GM21526 (cell line): ENCODE measurements at regions not wholly inside any gene's neighbourhood (a gene's known extent, or its start where the extent isn't known, plus 50 kb on each side); places are given as distances from the start of the nearest gene placed in this dataset.

Source experiments
- ATAC-seq: cut with Tn5 transposase; IDR thresholded peaks from one replicate; pipeline ENCODE4 v1.9.1; 2021; ENCODE audit warnings: moderate library complexity; ENCODE audit not compliant: unreplicated experiment, low FRiP score

DNA sequence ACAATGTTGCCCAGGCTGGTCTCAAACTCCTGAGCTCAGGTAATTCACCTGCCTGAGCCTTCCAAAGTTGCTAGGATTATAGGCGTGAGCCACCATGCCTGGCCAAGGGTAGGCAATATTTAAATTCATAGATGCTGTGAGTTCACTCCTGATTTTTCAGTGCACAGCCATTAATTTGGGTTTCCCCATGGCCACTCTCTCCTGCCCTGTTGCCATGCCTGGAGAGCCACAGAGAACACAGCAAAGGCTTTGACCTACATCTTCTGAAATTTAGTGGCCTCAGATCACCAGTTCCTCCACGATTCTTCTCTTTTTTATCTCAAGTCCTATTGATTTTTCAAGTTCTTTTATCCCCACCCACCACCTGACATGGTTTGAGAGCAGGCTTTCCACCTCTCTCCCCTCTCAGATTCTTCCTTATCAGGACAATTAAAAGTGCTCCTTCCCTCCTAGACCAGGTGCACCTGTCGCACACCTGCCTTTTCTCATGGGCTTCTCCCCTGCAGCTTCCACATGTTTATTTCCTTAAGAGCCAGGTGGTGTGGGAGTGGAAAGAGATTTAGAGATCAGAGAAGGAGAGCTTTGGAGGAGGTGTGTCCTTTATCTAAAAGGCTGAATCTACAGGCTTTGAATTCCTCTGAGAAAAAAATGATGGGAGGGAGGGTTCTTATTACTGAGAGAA, 123.8 kb downstream of the ADRA2A start:
- no peak for ATAC-seq

DNA sequence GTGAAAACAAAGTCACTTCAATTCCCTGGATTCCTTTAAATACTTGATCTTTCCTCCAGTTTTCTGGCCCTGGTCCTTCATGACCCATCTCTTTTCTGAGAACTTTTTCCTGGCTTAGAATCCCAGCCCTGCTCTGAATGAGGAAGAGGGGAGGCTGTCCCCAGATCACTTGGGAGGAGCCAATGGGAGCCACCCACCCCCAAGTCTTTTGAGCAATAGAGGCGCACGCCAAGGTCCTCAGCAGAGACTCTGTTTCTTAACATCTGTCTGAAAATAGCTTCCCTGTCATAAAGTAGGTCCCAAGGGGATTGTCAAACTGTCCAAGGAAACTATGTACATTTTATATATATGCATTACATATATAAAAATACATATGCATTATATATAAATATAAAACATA, 126.8 kb downstream of the ADRA2A start:
- no peak for ATAC-seq

DNA sequence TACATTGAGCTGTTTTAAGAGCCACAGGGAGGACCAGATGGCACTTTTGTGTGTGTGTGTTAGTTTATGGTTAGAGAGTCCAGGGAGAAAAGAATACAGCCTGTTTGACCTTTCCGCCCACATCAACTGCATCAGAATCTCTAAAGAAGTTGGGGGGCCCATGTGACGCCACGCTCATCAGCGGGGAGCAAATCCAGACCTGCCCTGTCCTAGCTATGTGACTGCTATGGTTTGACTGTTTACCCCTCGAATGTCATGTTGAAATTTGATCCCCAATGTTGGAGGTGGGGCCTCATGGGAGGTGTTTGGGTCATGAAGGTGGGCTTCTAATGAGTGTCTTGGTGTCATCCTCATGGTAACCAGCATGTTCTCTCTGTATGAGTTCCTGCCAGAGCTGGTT, 128.0 kb downstream of the ADRA2A start:
- ATAC-seq, result no peak

- no peak for ATAC-seq
Observed at GRCh38 chr10:111206521-111206920, 129.7 kb downstream of the ADRA2A start.

GRCh38 chr10:111207500-111207899, 130.7 kb downstream of the ADRA2A start:
- no peak for ATAC-seq

DNA sequence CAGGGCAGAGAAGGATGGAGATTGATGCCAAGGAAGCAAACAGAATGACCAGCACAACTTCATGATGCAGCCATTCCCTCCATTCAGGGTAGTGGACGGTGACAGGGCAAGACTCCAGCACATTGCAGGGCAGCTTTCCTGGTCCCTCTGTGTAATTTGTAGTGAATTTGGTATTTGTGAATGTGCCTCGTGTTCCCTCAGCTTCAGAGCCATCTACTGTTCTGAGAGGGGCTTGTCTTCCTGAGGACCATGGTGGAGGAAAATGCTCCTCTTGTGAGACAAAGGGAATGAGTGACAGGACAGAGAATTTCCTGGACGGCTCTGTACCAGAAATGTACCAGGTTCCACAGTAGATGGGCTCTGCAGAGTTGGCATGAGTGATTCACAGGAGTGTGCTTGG, 132.1 kb downstream of the ADRA2A start:
- ATAC-seq, result no peak

DNA sequence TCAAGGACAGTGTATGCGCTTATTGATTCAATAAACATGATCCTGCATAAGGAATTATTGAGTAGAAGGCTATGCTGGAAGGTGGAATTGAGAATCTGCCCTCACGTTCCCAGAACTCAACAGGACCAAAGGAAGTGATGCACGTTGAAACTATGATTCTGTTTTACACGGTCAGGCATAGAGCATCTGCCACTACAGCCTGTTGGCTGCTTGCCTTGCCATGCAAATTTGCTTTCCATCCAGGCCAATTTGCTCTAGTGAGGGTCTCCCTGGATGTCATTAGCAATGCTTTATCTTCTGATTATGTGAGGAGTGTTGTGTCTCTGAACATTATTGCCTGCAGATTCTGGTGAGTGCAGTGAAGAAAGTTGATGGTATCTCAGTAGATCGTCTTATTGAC, 132.9 kb downstream of the ADRA2A start:
- ATAC-seq, result no peak

DNA sequence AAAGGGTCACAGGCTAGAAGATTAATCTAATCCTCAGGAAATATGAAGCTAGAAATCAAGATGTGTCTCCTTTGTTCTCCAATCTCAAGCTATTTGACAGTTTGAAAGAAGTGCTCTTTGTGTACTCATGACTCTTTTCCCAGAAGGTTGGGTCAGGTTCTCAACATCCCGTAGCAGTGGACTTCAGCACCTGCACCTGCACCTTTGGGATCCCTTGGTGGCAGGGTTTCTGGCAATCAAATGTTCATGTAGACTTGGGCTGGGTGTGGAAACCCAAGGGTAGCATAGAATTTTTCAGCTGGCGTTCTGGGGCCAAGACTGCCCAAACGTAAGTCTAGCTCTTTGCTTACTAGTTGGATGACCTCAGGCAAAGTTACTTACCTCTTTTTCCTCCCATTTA, 134.4 kb downstream of the ADRA2A start:
- ATAC-seq, result no peak

DNA sequence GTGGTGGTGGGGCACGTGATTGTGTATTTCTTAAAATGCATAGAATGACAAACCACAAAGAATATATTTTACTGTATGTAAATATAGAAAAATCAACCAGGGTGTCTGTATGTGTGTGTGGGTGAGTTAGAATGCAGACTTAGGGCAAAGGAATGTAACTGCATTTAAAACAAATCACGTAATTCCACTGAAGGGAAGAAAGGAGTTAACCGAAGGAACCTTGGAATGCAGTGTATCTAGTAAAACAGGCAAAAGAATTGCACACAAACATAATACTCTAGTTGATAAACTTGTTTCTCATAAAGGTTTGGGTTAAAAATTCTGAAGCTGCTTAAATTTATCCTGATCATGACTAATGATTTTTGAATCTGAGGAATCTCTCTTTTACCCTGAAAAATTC, 134.9 kb downstream of the ADRA2A start:
- ATAC-seq, result no peak

DNA sequence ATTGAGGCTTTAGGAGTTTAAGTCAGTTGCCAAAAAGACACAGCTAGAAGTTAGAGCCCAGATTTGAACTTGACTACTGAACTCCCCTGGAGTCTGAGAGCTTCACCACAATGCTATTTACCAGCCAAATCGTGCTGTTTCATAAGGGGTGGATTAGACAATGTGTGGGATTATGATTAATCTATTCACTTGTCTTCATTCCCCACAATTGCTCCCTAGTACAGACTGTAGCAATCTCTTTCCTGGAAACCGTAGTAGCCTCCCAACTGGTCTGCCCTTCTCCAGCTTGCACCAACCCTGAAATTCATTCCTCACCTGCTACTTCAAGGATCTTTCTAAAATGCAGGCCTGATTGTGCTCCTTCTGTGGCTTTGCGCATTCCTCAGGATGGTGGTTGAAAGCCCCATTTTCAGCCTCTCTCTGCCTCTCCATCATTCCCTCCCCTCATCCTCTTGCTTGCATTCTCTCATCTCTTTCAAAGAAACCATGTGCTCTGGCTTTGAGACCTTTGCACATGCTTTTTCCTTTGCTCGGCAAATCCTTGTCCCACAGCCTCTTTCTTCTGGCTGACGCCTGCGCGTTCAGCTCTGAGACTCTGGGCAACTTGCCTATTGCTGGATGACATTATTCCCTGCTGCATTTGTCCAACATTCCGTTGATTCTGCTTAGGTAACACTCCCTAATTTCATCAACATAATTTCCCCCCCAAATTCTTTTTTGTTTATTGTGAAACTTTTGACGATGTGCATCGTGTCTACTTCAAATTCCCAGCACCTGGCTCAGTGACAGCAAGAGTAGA, 145.1 kb downstream of the ADRA2A start:
- ATAC-seq, result no peak

DNA sequence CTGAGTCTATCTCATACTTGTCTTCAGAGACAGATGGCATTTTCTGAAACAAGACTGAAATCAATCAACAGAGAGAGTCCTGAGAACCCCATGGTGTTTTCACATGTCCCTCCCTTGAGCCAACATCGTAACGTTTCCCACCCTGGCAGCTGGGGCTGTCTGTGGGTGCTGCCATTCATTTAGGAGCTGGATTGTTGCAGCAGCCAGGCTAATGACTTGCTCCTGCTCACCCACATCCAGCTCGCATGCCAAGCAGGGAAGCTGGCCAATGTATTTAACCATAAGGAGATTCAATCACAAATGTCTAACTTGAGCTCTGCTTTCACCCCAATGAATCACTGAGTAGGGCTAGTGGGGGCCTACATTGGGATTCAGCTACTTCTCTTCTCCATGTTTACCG, 146.1 kb downstream of the ADRA2A start:
- ATAC-seq, result no peak

- ATAC-seq, result no peak
Observed at GRCh38 chr10:111231779-111232178, 154.9 kb downstream of the ADRA2A start.

- no peak for ATAC-seq
Observed at GRCh38 chr10:111233439-111233838, 156.6 kb downstream of the ADRA2A start.

GRCh38 chr10:111234234-111234913, 157.5 kb downstream of the ADRA2A start:
- ATAC-seq, result no peak

DNA sequence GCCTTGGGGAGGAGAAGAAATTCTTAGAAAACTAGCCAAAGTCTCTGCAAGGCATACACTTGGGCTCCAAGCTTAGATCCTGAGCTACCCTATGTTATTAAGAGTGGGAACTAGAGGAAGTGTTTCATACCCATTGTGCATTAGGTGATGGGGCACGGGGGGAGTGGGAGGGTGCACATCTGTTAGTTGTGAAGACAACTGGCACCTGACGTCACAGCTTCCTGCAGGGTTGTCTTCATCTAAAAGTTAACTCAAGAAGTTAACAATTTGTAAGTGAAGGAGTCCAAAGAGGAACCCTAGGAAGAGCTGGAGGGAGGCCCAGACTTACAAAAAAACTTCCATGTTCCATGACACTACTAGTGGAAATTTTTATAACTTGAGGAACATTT, 158.1 kb downstream of the ADRA2A start:
- ATAC-seq, result no peak

GRCh38 chr10:111240348-111240747, 163.5 kb downstream of the ADRA2A start:
- no peak for ATAC-seq

DNA sequence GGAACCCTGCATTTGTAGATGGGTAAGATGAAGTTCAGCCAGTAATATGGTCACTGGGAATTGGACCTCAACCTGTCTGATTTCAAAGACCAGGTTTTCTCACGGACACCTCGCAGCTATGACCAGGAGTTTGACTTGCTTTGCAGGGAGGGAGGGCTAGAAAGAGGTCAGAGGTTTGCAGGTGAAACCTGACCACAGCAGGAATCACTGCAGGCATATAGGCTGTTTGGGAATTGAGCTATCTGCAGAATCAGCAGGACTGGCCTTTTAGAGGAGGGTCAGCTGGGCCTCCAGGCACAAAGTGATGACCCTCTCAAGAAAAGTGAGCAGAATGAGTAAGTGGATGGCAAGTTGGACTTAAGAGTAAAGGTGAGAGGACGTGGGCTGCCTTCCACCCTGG, 166.3 kb downstream of the ADRA2A start:
- no peak for ATAC-seq

DNA sequence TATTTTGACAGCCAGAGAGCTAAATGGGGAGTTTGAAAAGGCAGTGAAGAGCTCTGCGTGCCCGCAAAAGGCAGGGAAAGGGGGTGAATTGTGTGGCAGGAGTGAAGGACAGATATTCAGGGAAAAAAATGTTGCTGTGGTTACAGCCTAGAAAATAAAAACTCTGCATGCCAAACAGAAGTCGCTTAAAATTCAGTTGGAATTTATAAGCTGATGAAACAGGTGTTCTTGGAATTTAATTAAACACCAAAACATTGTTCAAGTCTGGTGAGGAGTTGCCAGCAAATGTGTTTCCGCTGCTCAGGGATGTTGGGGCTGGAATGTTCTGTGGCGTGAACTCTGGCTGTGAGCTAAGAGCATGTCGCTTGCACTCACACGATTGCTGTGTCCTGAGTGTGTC, 169.3 kb downstream of the ADRA2A start:
- ATAC-seq, result no peak

DNA sequence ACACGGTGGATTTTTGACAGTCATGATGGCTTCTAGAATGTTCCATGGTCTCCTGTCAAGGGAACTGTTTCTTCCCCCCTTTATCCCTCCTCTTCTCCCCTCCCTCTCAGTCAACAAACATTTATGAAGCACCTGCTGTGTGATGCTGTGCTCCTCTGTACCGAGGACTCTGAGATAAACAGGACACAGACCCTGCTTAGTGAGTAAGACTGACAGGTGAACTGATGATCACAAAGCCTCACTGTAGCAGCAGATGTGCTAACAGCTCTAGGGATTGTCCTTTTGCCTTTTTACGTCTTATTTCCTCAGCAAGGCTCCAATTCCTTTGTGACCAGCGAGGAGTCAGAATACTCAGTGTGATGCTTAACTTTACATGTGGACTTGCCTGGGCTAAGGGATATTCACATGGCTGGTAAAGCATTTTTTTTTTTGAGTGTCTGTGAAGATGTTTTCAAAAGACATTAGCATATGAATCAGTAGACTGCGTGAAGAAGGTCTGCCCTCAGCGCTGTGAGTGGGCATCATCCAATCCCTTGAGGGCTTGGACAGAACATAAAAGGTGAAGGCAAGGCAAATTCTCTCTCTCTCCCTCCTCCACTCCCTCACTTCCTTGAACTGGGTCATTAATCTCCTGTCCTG, 170.1 kb downstream of the ADRA2A start:
- ATAC-seq, result no peak

GRCh38 chr10:111247781-111248389, 171.1 kb downstream of the ADRA2A start:
- no peak for ATAC-seq

- ATAC-seq, result no peak
Observed at GRCh38 chr10:111249925-111250324, 173.1 kb downstream of the ADRA2A start.
